GM23248 (cell line): ENCODE measurements at regions not wholly inside any gene's neighbourhood (a gene's known extent, or its start where the extent isn't known, plus 50 kb on each side); places are given as distances from the start of the nearest gene placed in this dataset.

Experiments
- EZH2 ChIP-seq: fragments of 200-600 bp; sonication (generic); IDR thresholded peaks from 2 replicates; pipeline ENCODE4 v1.6.1; 2018; ENCODE audit warnings: antibody characterized with exemption, mild to moderate bottlenecking; ENCODE audit not compliant: insufficient read depth, poor library complexity, severe bottlenecking
- EZH2phosphoT487 ChIP-seq: fragments of 200-600 bp; sonication (generic); IDR thresholded peaks from 2 replicates; pipeline ENCODE4 v1.6.1; 2018; ENCODE audit warnings: antibody characterized with exemption, moderate library complexity, mild to moderate bottlenecking, low read depth; ENCODE audit not compliant: insufficient read depth

DNA sequence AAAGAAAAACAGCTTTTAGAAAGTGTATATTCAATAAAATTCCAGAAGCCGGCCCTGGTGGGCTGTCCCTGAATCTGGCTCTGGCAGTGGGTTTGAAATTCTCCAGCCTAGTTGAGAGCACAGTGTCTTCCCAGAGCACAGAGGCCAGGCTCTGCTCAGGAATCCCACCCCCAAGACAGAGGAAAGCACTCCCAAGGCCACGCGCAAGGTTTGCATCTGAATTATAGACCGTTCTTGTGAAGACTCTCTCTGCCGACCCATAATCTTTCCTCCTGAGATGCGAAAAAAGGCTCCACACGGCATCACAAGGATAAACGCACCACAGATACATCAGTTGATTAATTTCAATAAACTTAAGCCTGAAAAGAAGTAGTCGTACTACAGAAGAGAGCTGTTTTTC, 342.2 kb downstream of the CMPK2 start:
- TF ChIP-seq EZH2 (no peak), EZH2phosphoT487 (no peak)
